Anterior cingulate cortex (tissue), 58 donors: ENCODE measurements at regions not wholly inside any gene's neighbourhood (a gene's known extent, or its start where the extent isn't known, plus 50 kb on each side); places are given as distances from the start of the nearest gene placed in this dataset.
"Not testable (repeated sequence)": the region's sequence is repeated elsewhere in the genome, so short reads cannot be mapped to it uniquely, and the experiment has no call there.

ENCODE experiments used
- DNase-seq, 58 donors: peaks; one replicate each; lab custom pipeline; 2025; lab: John Stamatoyannopoulos, UW

DNA sequence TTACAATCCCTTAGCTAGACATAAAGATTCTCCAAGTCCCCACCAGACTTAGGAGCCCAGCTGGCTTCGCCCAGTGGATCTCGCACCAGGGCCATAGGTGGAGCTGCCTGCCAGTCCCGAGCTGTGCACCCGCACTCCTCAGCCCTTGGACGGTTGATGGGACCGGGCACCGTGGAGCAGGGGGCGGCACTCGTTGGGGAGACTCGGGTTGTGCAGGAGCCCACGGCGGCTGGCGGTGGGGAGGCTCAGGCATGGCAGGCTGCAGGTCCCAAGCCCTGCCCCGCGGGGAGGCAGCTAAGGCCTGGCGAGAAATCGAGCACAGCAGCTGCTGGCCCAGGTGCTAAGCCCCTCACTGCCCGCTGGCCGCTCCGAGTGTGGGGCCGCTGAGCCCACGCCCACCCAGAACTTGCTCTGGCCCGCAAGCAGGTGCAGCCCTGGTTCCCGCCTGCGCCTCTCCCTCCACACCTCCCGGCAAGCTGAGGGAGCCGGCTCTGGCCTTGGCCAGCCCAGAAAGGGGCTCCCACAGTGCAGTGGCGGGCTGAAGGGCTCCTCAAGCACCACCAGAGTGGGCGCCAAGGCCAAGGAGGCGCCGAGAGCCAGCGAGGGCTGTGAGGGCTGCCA lies 275.0 kb upstream of the PDE3A start:
- DNase-seq = not testable (repeated sequence)

DNA sequence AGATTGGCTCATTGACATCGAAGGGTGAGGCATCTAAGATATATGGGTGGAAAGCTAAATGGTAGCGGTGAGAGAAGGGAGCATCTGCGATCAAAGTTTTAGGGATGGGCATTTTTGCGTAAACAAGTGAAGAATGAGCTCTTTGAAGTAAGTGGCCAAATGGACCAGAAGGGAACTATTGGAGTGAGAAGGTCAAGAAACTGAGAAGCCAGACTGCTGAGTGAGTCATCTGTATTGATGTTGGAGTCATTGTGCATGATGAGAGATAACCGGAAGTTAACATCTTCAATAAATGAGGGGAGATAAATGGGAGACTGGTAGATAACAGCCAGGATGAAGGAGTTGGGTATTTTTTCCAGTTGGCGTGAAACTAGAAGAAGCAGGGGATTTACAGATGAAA lies 271.9 kb upstream of the PDE3A start:
- no peak for DNase-seq

DNA sequence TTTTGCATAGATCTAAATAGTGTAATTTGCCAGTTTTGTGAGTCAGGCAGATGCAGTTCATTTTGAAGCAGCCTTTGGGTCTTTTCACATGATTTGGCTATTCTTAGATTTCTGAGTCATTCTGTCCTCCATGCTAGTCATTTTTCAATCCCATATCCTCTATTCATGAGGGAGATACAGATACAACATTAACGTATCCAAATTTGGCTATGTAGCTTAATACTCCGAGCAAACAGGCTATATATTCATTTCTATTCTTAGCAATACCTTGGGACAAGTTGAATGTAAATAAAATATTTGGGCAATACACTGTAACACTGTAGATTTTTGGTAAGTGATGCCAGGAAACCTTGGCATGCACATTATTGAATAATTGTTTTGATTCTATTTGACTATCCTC lies 270.7 kb upstream of the PDE3A start:
- DNase-seq = peak in 1 of 58 donors; percentile 21

DNA sequence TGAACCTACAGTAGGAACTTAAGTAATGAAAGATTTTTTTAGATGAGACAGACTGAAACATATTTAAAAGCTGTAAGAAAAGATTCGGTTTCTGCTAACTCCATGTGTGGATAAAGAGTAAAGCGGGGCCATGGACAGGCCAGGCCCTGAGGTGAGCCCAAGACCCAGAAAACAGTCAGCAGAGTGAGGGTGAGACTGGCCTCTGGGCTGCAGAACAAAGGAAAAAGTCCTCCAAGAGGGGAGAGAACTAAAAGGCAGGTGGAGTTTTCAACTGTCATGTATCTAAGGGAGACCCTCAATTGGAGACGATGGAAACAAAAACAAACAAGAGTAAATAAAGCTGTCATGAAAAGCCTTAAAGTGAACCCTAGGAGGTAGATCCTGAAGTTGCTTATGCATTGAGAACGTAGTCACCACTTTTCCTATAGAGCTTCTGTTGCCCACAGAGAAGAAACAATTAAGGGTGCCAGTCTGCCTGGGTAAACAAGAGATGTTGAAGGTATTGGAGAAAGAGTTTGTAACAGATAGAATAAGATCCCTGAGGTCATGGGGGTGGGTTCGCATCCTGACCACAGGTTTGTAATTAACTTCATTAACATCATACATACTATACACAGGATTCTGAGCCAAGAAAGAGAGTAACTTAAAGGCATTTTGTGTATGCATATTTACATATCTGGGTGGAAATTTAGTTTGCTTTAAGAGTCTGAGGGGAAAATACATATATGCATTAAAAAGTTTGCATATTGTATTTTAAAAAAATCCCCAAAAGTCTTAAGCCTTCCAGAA lies 268.7 kb upstream of the PDE3A start:
- no peak for DNase-seq

DNA sequence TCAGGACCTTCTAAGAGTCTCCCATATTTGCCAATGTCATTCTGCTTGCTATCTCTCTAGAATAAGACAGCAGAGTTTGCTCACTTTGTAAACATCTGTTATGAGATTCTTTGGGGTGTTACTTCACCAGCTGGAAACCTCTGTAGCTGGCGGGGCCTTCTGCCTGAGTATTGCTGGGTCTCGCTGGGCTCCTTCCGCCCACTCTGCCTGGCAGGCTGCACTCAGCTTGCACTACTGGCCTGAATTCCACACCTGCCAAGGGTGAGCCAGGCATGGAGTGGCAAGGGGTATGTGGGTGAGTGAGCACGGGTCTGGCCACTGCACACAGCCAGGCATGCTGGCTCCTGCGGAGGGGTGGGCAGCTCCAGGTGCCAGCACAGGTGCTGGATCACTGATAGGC lies 267.3 kb upstream of the PDE3A start:
- no peak for DNase-seq

DNA sequence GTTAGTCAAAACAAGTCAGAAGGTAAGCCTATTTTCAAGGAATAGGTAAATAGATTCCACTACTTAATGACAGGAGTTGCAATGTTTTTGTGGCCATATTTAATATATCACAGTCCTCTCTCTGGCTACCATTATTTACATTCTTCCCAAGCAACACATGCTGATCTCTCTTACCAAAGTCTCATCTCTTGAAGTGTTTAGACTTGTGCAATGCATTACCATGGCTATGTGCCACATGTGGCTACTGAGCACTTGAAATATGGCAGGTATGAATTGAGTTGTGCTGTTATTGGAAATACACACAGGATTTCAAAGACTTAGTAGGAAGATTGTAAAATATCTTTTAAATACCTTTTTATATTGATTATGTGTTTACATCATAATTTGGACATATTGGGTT lies 262.4 kb upstream of the PDE3A start:
- DNase-seq = no peak

DNA sequence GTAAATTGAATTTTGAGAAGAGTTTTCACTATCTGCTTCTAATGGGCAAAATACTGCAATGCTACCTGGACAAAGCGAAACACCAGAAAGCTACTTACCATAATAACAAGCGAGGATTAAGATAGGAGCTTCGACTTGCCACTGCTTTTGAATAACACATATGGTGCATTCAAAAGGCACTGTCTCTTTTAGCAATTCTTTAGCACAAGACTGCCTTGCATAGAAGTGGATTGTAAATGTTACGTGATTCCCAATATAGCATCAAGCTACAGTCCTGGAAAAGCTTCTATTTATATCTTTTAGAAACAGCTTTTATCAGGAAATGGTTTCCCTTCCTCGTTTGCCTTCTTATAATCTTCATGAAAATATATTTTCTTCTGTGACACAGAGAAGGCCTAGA lies 258.7 kb upstream of the PDE3A start:
- DNase-seq = no peak

DNA sequence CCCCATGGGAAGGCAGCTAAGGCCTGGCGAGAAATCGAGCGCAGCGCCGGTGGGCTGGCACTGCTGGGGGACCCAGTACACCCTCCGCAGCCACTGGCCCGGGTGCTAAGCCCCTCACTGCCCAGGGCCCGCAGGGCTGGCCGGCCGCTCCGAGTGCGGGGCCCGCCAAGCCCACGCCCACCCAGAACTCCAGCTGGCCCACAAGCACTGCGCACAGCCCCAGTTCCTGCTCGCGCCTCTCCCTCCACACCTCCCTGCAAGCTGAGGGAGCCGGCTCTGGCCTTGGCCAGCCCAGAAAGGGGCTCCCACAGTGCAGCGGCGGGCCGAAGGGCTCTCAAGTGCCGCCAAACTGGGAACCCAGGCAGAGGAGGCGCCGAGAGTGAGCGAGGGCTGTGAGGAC lies 253.0 kb upstream of the PDE3A start:
- not testable (repeated sequence) for DNase-seq

DNA sequence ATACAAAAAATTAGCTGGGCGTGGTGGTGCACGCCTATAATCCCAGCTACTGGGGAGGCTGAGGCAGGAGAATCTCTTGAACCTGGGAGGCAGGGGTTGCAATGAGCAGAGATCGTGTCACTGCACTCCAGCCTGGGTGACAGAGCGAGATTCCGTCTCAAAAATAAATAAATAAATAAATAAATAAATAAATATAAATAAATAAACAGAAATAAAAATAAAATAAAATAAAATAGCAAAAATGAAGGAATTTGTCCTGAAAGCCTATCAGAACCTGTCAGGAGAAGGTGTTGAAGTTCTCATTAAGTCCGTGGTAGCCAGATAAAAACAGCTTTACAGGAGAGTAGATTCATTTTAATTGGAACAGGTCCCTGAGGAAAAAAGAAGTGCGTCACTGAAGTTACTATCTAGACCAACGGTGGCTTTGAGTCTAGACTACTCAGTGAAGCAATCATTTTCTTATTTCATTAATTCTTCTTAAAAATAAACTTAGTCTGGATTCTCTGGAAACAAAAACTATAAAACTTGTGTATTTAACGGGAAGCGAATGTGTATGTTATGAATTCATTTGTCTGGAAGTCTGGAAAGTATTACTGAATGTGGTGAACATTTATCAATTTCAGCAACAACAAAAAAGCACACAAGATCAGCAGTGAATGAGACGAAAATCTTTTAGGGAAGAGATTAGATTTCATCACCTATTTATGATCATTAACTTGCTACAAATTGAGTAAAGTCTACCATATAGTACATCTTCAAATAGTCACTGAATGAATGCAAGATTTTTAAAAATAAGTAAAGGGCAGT lies 248.5 kb upstream of the PDE3A start:
- DNase-seq = no peak

DNA sequence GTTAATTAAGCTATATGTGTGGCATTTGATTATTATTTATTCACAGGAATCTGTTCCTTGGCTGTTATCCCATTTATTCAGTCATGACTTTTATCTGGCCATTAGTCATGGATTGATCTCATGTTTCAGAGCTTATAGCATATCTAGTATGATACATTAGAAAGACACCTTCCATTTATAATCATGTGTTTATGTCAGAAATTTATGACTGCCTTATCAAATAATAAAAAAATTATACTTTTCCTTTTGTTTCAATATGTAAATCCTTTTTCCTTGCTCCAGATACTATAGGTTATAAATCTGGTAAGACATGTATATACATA lies 248.0 kb upstream of the PDE3A start:
- DNase-seq = no peak

DNA sequence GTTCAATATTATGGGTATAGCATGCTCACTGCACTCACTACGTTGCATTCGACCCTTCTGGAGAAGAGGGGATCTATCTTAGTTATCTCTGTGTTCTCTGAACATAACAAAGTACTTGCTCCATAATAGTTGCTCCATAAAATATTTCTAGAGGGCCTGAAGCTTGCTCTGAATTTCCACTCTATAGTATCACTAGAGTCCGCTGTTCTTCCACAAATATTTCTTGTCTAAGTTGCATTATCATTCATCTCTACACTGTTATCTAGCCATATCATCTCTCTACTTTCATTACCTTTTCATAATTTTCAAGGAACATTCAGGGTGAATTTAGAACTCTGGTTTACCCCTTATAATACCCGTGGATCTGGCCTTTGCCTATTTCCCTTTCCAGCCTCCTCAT lies 246.1 kb upstream of the PDE3A start:
- DNase-seq = no peak

DNA sequence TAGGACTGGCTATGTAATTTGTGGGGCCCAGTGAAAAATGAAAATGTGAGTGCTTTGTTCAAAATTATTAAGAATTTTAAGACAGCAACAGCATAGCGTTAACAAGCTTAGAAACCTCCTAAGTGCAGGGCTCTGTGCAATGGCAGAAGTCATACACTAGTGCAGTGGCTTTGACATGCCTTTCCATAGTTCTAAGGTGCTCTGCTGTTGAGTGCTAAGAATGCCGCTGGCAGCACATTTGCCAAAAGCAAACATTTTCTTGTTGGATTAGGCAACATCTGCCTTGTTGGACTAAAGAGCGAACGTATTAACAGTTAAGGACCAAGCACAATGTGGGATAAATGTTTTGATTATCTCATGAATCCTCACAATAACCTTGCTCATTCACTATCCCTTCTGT lies 244.9 kb upstream of the PDE3A start:
- DNase-seq = no peak

DNA sequence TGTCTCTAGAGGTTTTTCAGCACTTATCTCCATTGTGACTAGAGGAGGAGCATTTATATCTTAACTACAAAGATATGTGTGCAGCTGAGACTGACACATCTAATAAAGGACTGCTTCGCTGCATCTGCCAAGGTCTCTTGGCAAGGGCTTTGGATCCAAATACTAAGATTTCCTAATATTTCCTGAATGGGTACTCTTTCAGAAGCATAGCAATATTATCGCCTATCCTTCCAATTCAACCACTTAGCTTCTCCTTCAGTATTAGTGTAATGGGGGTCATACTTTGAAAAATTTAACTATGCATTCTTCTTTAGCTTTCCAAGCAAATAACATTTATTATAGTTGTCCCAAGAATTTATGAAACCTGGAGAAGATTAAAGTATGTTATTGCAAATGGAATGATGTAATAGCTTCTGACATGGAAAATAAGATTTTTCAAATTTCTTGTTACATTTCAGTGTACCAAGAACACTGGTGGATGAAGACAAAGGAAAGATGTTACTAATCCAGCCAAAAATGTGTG lies 243.0 kb upstream of the PDE3A start:
- no peak for DNase-seq

DNA sequence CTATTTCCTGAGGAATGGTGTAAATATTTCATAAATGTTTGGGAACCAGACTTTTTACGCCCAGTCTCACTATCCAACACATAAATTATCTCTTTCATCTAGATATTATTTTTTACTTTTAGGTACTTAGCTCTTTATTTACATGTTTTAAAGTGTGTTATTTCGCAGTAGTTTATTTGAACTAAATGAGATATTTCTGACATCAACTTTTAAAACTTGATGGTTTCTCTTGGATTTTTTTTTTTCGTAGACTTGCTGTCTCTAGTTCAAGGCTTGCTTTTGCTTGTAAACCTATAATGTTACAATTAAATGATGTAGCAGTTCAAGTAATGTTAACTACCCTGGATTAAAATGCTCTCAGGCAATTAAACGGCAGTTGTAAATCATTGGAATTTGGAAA lies 241.7 kb upstream of the PDE3A start:
- DNase-seq = no peak

DNA sequence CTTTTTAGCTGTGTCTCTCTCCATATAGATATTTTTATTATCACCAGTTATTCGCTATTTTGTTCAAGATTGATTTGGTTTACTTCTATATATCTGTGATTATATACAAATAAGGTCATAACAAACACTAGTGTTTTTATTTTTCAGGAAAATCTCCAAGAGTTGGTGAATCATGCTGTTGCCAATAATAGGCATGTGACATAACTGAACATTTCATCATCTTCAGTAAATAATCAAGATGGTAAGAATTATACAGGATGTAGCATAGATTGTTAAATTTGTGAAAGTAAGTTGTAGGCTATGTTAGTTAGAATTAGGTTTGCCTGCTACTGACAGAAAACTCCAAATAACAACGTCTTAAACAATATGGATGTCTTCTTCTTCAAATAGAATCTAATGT lies 240.9 kb upstream of the PDE3A start:
- DNase-seq = no peak

DNA sequence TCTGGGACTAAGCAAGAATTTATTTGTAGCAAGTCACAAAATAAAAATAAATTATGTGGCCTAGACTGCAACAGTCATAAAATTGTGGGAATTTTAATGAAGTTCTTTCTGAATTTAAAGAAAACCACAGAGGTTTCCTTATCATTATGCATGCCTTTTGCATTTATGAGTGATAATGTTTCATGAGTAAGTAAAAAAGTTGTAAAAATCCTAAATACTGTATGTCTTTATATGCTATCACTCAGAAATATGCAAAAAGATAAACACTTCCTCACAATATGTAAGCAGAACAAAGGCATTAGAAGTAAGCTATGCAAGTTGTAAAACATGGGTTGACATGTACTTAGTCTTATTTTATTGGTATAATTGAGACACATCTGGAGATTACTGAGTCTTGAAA lies 239.4 kb upstream of the PDE3A start:
- no peak for DNase-seq

DNA sequence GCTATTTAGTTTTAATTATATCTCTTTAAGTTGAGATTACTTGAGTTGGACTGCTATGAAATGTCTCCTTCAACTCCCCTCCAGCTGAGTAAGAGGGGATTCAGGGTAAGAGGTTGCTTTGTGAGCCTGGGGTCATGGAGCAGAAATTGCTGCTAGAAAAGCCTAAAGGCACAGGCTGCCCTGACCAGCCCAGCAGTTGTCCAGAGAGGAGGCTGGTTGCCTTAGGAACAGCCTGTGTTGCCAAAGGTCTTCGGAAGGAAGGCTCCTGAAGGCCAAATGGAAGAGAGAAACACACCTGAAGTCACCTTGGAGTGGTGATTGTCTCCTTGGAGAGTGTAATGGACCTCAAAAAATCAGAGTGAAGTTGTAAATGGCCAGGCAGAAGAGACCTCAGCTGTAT lies 235.5 kb upstream of the PDE3A start:
- no peak for DNase-seq

DNA sequence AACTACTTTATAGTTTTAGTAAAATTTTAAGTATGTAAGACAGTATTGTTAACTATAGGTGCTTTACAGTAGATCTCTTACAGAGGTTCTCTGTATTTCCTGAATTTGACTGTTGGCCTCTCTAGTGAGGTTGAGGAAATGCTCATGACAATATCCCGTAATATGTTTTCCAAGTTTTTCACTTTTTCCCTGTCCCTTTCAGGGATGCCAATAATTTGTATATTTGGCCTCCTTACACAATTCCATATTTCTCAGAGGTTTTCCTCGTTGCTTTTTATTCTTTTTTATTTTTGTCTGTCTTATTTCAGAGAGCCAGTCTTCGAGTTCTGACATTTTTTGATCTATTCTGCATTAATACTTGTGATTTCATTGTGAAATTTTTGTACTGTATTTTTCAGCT lies 233.7 kb upstream of the PDE3A start:
- DNase-seq = no peak

DNA sequence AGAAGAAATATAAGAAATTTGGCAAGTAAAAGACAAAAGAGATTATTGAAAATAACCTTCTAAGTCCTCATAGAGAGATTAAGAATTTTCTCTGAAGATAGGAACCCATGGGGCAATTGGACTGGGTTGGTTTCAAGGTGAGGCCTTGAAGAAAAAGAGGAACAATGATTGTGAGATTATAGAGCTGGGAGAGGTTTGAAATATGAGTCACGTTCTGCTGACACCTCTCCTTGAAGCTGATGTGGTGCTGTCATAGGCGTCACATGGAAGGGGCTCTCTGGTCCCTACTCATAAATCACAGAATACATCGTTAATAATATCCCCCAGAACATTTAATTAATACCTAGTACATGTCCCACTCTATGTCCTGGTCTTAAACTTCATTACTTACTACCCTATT lies 227.6 kb upstream of the PDE3A start:
- no peak for DNase-seq

DNA sequence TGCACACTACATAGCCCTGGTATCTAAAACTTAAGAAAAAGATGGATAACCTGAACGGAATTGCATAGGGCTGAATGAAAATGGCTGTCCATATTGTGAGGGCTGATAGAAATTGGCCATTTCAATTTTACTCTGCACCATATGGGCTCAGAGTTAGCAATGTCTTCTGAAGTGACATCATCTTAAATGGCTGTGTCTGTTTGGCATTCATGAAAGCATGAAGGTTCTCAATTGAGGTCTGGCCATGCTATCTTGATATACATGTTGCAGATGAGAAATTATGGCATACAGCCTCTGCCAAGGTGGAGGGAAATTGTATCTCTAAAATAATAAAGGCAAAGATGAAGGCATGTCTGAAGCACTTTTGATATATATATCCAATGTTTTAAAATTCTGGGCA lies 226.0 kb upstream of the PDE3A start:
- DNase-seq = no peak

DNA sequence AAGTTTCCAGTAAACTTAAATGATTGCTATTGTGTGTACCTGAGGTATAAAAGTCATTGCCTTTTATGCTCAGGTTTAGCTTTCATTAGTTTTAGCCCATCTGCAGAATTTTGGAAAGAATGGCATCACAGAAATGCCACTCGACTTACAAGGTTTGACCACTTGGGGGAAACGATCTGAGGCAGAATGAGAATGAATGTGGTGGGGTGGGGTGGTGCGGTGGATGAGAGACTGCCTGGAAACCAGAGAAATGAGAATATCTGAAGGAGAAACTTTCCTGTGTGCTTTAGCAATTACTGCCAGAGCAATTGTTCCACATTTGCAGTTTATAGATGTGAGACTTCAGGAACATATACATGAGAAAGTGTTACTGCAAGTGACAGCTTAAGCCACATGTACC lies 225.4 kb upstream of the PDE3A start:
- no peak for DNase-seq

DNA sequence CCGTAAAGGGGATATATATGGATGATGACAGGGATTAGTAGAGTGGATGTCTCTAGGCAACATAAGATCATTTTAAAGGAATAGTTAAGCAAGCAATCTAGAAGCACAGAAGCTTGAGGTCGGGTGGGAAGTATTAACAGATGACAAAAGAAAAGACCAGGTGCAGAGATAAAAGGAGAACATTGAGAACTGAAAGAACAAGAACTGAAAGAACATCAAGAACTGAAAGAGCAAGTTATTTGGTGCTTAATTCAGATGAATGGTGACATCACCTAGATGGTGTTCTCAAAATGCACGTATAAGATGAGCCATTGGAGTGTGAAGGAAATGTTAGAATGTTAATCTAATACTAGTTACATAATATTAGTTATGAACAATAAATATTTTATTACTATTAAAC lies 224.0 kb upstream of the PDE3A start:
- no peak for DNase-seq
